Fibroblast of skin of left biceps (primary cell): ENCODE measurements at regions not wholly inside any gene's neighbourhood (a gene's known extent, or its start where the extent isn't known, plus 50 kb on each side); places are given as distances from the start of the nearest gene placed in this dataset.
"Not testable (repeated sequence)": the region's sequence is repeated elsewhere in the genome, so short reads cannot be mapped to it uniquely, and the experiment has no call there.

Experiments used
- DNase-seq, 2 experiments: peaks; one replicate each; pipeline ENCODE4 v3.0.0-alpha.2; 2013; ENCODE audit warnings: low read depth in 2 of 2

- DNase-seq: no peak
Observed at GRCh38 chr13:84590663-84591062, 708.4 kb upstream of the SLITRK1 start.

DNA sequence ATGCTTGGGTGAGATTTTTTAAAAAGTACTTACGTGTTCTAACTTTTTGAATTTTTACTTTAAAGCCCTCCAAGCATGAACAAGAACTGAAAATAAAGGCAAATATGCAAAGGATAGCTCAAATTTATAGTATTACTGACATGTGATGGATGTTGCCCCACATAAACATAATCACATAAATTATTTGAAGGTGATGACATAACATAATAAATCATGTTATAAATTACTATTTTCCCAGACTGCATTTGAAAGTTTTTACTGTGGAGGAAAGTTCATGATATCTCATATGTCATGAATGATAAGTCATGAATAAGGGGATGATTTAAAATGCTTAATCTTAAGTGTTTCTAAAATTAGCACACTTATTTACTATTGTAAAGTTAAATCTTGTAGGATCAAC is 705.7 kb upstream of the SLITRK1 start:
- DNase-seq: no peak

GRCh38 chr13:84579901-84580300 is 697.6 kb upstream of the SLITRK1 start:
- not testable (repeated sequence) for DNase-seq

GRCh38 chr13:84574851-84575250 is 692.6 kb upstream of the SLITRK1 start:
- peak; percentile 5 to 8 for DNase-seq

GRCh38 chr13:84571264-84571663 is 689.0 kb upstream of the SLITRK1 start:
- DNase-seq: no peak

DNA sequence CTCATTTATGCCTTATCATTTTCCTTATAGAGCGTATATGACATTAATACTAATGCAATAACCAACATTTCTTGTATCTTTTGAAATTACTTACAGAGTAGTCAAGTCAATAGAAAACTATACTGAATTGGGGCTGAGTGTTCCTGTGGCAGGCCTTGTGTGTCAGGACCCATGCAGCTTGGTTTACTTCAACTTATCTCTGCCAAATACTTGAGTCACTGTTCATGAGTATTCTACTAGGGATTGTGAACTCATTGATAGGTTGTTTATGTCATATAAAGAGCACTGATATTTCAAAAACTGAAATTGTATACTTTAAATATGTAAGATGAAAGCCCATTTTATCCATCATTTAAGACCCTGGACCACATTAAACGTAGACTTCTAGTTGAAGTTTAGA is 688.6 kb upstream of the SLITRK1 start:
- DNase-seq: no peak

- DNase-seq: no peak
Observed at GRCh38 chr13:84569366-84569765, 687.1 kb upstream of the SLITRK1 start.

- DNase-seq: no peak
Observed at GRCh38 chr13:84567848-84568247, 685.6 kb upstream of the SLITRK1 start.

GRCh38 chr13:84566780-84567179 is 684.5 kb upstream of the SLITRK1 start:
- DNase-seq: no peak

DNA sequence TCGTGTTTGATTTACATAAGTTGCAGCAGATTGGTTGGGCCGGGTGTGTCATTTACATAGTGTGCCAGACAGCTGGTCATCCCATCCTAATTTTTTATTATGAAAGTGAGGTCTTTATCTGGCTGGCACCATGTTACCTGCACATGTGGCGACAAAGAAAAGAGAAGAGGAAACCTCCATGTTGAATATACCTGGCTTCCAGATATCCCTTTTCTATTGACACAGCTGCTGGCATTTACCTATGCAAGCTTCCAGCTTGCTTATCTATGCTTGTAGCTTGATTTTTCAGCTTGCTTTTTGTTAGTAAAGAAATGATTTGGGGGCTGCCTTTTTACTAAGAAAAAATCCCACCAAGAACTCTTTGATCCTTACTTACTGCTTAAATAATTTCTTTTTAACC is 681.3 kb upstream of the SLITRK1 start:
- DNase-seq: no peak

DNA sequence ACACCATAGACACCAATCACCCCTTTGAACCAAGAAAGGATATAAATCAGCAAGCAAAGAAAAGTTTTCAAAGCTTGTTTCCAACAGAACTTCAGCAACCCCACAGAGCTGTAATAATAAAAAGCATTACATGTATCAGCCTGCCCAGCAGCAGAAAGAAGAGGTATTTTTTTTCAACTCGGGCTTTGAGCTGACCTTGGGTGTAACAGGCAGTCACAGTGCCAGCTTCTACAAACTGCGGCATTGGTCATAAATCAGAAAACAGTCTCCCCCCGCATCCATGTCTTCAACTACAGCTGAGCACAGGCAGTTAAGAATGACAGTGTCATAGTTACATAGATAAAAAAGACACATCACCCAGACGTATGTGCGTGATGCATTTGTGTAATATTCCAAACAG is 671.0 kb upstream of the SLITRK1 start:
- DNase-seq: no peak

- no peak for DNase-seq
Observed at GRCh38 chr13:84543962-84544361, 661.7 kb upstream of the SLITRK1 start.

- DNase-seq: no peak
Observed at GRCh38 chr13:84542348-84542747, 660.1 kb upstream of the SLITRK1 start.

- DNase-seq: no peak
Observed at GRCh38 chr13:84536906-84537305, 654.6 kb upstream of the SLITRK1 start.

GRCh38 chr13:84528408-84529070 is 646.3 kb upstream of the SLITRK1 start:
- no peak for DNase-seq

- no peak for DNase-seq
Observed at GRCh38 chr13:84525865-84526264, 643.6 kb upstream of the SLITRK1 start.

- no peak for DNase-seq
Observed at GRCh38 chr13:84524586-84524985, 642.3 kb upstream of the SLITRK1 start.

DNA sequence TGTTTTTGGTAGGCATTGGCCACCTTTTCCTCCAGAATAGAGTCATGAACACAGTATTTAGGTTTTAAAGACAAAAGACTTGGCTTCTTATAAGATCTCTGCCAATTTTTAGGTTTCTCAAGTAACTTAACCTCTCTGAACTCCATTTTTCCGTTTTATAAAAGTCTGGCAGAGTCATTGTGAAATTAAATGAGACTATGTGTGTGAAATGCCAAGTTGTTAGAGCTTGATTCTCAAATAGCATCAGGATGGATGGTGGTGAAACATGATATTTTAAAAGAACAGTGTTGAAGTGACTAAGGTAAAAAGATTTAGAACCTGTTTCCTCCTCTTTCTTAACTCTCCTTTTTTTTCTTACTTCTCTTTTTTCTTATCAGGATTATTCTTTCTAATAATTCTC is 617.7 kb upstream of the SLITRK1 start:
- DNase-seq: no peak

GRCh38 chr13:84497613-84498012 is 615.3 kb upstream of the SLITRK1 start:
- DNase-seq: no peak

DNA sequence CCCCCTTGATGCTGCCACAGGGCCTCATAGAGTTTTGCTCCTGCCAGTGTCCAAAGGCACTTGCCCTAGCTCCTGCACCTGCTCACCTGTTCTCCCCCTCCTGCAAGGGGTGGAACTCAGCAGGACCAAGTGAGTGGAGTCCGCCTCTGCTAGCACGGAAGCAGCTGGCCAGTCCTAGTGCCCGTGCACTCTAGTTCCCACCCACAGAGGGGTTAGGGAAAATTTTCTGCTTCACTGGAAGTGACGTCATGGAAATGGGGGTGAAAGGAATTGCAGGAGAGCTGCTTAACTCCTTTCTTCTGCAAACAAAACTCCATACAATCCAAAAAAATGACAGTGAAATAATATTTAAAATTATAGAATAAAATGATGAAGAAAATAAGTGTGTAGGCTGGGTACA is 609.7 kb upstream of the SLITRK1 start:
- DNase-seq: no peak

GRCh38 chr13:84487752-84488151 is 605.5 kb upstream of the SLITRK1 start:
- no peak for DNase-seq

DNA sequence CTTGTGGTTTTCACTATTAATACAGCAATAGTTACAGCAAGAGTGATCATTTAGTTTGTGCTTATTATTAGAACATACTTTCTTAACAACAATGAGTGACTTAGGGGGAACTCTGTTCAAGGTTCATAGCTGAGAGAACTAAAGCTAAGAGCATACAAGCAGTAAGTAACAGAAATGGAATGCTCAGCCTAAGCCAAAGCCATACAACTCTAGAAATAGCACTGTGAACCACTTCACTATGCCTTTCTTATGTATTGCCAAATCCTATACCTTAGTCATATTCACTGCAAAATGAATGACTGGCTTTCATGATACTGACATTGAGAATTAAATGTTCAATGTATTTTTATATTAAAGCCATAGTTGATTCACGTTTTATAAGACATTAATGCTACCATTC is 599.7 kb upstream of the SLITRK1 start:
- peak; percentile 64 for DNase-seq

- DNase-seq: no peak
Observed at GRCh38 chr13:84479656-84480055, 597.4 kb upstream of the SLITRK1 start.

DNA sequence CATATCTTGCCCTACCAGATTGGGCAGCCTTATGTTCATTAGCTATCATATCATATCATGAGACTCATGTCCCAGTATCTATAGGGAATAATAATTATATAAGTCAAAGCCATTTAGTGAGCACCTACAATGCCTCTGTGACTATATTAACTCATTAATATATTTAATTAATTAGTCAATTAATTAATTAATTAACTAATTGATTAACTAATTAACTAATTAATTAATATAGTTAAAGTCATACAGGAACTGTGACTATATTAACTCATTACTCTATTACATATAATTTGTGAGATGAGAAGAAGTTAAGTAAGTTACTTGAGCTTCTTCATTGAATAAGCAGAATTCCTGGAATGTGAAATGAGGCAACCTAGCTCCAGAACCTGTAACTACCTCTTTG is 588.3 kb upstream of the SLITRK1 start:
- DNase-seq: no peak
